ENCODE measurements at regions not wholly inside any gene's neighbourhood (a gene's known extent, or its start where the extent isn't known, plus 50 kb on each side); places are given as distances from the start of the nearest gene placed in this dataset.

DNA sequence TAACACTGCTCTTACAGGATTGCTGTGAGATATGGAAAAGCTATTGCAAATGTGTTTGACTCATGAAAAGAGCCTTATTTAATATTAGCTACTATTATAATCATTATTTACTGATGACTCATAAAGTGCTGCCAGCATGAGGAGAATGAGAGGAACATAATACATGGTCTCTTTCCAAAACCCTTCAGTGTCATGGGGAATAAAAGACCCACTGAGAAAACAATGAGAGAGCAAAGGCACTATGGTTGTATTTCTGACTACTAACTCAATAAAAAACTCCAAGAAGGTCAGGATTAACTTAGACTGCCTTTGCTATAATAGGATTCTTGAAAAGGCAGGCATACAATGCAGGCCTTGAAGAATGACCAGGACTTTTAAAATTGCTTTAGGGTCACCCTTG lies 633.5 kb downstream of the DTWD2 start:
- ChIA-PET POLR2A (interaction anchor here (0.8 kb wide), 2 partner anchors 9 to 349 kb away, joined by 3 read pairs; no protein-coding TSS in a partner anchor), CTCF (ENCODE audit: unreplicated experiment) (no interaction called here)
- Histone ChIP-seq H2AFZ (ENCODE audit: low read length) (no peak overlapping the region), H3K79me2 (ENCODE audit: insufficient read depth, low read depth, low read length) (no peaks in the 10 kb centered on the region), H3K27ac (ENCODE audit: low read depth, low read length, poor library complexity, severe bottlenecking) (no peak overlapping the region), H3K4me3 (ENCODE audit: low read depth, low read length, poor library complexity, severe bottlenecking) (no peak overlapping the region), H3K4me1 (ENCODE audit: insufficient read depth, low read length, poor library complexity, severe bottlenecking) (no peaks in the 10 kb centered on the region), H4K20me1 (ENCODE audit: insufficient read depth, low read length) (no peaks in the 10 kb centered on the region), H3K36me3 (ENCODE audit: insufficient read depth, low read length) (no peaks in the 10 kb centered on the region), H3K9me2 (ENCODE audit: insufficient read depth, low read length) (no peaks in the 10 kb centered on the region), H3K9me3 (ENCODE audit: low read length) (no peaks in the 10 kb centered on the region), H3K4me2 (ENCODE audit: low read length) (no peak overlapping the region)
- BruUV-seq (replicated peaks) = no TSS peak
- TF ChIP-seq, protein P1, sequence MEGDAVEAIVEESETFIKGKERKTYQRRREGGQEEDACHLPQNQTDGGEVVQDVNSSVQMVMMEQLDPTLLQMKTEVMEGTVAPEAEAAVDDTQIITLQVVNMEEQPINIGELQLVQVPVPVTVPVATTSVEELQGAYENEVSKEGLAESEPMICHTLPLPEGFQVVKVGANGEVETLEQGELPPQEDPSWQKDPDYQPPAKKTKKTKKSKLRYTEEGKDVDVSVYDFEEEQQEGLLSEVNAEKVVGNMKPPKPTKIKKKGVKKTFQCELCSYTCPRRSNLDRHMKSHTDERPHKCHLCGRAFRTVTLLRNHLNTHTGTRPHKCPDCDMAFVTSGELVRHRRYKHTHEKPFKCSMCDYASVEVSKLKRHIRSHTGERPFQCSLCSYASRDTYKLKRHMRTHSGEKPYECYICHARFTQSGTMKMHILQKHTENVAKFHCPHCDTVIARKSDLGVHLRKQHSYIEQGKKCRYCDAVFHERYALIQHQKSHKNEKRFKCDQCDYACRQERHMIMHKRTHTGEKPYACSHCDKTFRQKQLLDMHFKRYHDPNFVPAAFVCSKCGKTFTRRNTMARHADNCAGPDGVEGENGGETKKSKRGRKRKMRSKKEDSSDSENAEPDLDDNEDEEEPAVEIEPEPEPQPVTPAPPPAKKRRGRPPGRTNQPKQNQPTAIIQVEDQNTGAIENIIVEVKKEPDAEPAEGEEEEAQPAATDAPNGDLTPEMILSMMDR (conservative IDR thresholded peaks at IDR 0.05; ENCODE audit: low read length) = no peak
- TF ChIP-seq EZH2phosphoT487 (IDR thresholded peaks at IDR 0.05; ENCODE audit: borderline replicate concordance, low read depth, low read length) = no peak
- intact Hi-C loops (cut with micrococcal nuclease; ENCODE audit: unreplicated experiment) = no loop called here
- DNase-seq (ENCODE audit: low spot score) = no peak

DNA sequence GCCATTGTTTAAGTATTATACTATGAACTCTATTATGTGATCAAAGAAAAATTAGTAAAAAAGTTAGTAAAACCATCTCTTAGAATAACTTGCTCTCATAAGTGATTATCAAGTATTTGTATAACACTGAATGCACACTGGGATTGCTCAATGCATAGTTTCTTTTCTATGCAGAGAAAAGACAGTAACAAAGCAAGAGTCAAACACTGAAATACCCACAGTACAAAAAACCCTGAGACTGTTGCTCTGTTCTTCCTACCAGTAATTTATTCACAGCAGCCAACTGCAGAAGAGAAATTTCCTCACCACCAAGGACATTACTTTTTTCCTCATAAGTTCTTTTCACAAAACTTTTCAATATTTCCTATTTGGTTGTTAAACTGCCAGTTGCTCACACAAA lies 634.4 kb downstream of the DTWD2 start:
- DNase-seq (ENCODE audit: low spot score) = no peak
- Histone ChIP-seq H4K20me1 (ENCODE audit: insufficient read depth, low read length) (no peaks in the 10 kb centered on the region), H2AFZ (ENCODE audit: low read length) (no peak overlapping the region), H3K9me3 (ENCODE audit: low read length) (no peaks in the 10 kb centered on the region), H3K4me2 (ENCODE audit: low read length) (no peak overlapping the region), H3K9me2 (ENCODE audit: insufficient read depth, low read length) (no peaks in the 10 kb centered on the region), H3K4me1 (ENCODE audit: insufficient read depth, low read length, poor library complexity, severe bottlenecking) (no peaks in the 10 kb centered on the region), H3K4me3 (ENCODE audit: low read depth, low read length, poor library complexity, severe bottlenecking) (no peak overlapping the region), H3K79me2 (ENCODE audit: insufficient read depth, low read depth, low read length) (no peaks in the 10 kb centered on the region), H3K27ac (ENCODE audit: low read depth, low read length, poor library complexity, severe bottlenecking) (no peak overlapping the region), H3K36me3 (ENCODE audit: insufficient read depth, low read length) (no peaks in the 10 kb centered on the region)
- no peak for TF ChIP-seq EZH2phosphoT487 (IDR thresholded peaks at IDR 0.05; ENCODE audit: borderline replicate concordance, low read depth, low read length)
- TF ChIP-seq, protein P1 (conservative IDR thresholded peaks at IDR 0.05; ENCODE audit: low read length) = no peak
- ChIA-PET POLR2A (no interaction called here), CTCF (ENCODE audit: unreplicated experiment) (no interaction called here)
- no TSS peak for BruUV-seq (replicated peaks)
- intact Hi-C loops (cut with micrococcal nuclease; ENCODE audit: unreplicated experiment) = no loop called here

DNA sequence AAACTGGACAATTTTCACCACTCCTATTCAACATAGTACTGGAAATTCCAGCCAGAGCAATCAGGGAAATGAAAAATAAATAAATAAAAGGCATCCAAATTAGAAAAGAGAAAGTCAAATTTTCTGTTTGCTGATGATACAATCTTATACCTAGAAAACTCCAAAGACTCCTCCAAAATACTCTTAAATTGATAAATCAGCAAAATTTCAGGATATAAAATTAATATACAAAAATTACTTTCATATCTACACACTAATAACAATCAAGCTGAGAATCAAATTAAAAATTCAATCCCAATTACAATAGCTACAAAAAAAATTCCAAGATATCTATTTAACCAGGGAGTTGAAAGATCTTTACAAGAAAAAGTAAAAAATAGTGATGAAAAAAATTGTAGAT lies 651.9 kb downstream of the DTWD2 start:
- intact Hi-C loops (cut with micrococcal nuclease; ENCODE audit: unreplicated experiment) = no loop called here
- H3K9me3 ChIP-seq (ENCODE audit: low read length) = no peaks in the 10 kb centered on the region
- no TSS peak for BruUV-seq (replicated peaks)
- no peak overlapping the region for H3K27ac ChIP-seq (ENCODE audit: low read depth, low read length, poor library complexity, severe bottlenecking)
- no peaks in the 10 kb centered on the region for H3K36me3 ChIP-seq (ENCODE audit: insufficient read depth, low read length)
- no peak overlapping the region for H2AFZ ChIP-seq (ENCODE audit: low read length)
- DNase-seq (ENCODE audit: low spot score) = no peak
- no peaks in the 10 kb centered on the region for H3K4me1 ChIP-seq (ENCODE audit: insufficient read depth, low read length, poor library complexity, severe bottlenecking)
- H4K20me1 ChIP-seq (ENCODE audit: insufficient read depth, low read length) = no peaks in the 10 kb centered on the region
- ChIA-PET POLR2A (no interaction called here), CTCF (ENCODE audit: unreplicated experiment) (no interaction called here)
- no peak overlapping the region for H3K4me2 ChIP-seq (ENCODE audit: low read length)
- no peaks in the 10 kb centered on the region for H3K9me2 ChIP-seq (ENCODE audit: insufficient read depth, low read length)
- H3K4me3 ChIP-seq (ENCODE audit: low read depth, low read length, poor library complexity, severe bottlenecking) = no peak overlapping the region
- no peaks in the 10 kb centered on the region for H3K79me2 ChIP-seq (ENCODE audit: insufficient read depth, low read depth, low read length)
- TF ChIP-seq EZH2phosphoT487 (IDR thresholded peaks at IDR 0.05; ENCODE audit: borderline replicate concordance, low read depth, low read length) = no peak
- TF ChIP-seq, protein P1 (conservative IDR thresholded peaks at IDR 0.05; ENCODE audit: low read length) = no peak
